HTR-8/SVneo (cell line): ENCODE measurements at regions not wholly inside any gene's neighbourhood (a gene's known extent, or its start where the extent isn't known, plus 50 kb on each side); places are given as distances from the start of the nearest gene placed in this dataset.

Experiments used
- DNase-seq: peaks from one replicate; pipeline ENCODE4 v3.0.0; 2011; ENCODE audit warnings: low spot score, mixed read lengths; ENCODE audit not compliant: insufficient read length
- FAIRE-seq: peaks from 2 replicates; lab custom pipeline; 2011; peaks lifted over from hg19 to GRCh38; lab: Jason Lieb, UNC

GRCh38 chr14:41418851-41419250 lies 187.8 kb upstream of the LRFN5 start:
- FAIRE-seq: no peak

GRCh38 chr14:41409806-41410205 lies 196.9 kb upstream of the LRFN5 start:
- no peak for FAIRE-seq

More at GRCh38 chr14:41418851-41419250, 187.8 kb upstream of the LRFN5 start:
- DNase-seq: no peak

GRCh38 chr14:41404126-41404525 lies 202.6 kb upstream of the LRFN5 start:
- FAIRE-seq: no peak

More at GRCh38 chr14:41409806-41410205, 196.9 kb upstream of the LRFN5 start:
- DNase-seq: no peak

GRCh38 chr14:41403360-41403759 lies 203.3 kb upstream of the LRFN5 start:
- FAIRE-seq: no peak
- no peak for DNase-seq

More at GRCh38 chr14:41404126-41404525, 202.6 kb upstream of the LRFN5 start:
- DNase-seq: no peak

- DNase-seq (no peak), FAIRE-seq (no peak)
Measured at GRCh38 chr14:41397926-41398325, 208.8 kb upstream of the LRFN5 start.

GRCh38 chr14:41393512-41393911 lies 213.2 kb upstream of the LRFN5 start:
- no peak for DNase-seq
- FAIRE-seq: no peak

- DNase-seq: no peak
- no peak for FAIRE-seq
Measured at GRCh38 chr14:41392226-41392625, 214.4 kb upstream of the LRFN5 start.

- no peak for DNase-seq
- no peak for FAIRE-seq
Measured at GRCh38 chr14:41389355-41389754, 217.3 kb upstream of the LRFN5 start.

- DNase-seq (no peak), FAIRE-seq (no peak)
Measured at GRCh38 chr14:41385797-41386196, 220.9 kb upstream of the LRFN5 start.

GRCh38 chr14:41380017-41380416 lies 226.7 kb upstream of the LRFN5 start:
- DNase-seq (no peak), FAIRE-seq (no peak)

- FAIRE-seq (no peak), DNase-seq (no peak)
Measured at GRCh38 chr14:41378526-41378925, 228.2 kb upstream of the LRFN5 start.

GRCh38 chr14:41377932-41378331 lies 228.7 kb upstream of the LRFN5 start:
- no peak for DNase-seq
- no peak for FAIRE-seq

GRCh38 chr14:41374092-41374491 lies 232.6 kb upstream of the LRFN5 start:
- no peak for DNase-seq
- no peak for FAIRE-seq

GRCh38 chr14:41362139-41362538 lies 244.5 kb upstream of the LRFN5 start:
- DNase-seq: no peak
- FAIRE-seq: no peak

- FAIRE-seq: no peak
Measured at GRCh38 chr14:41360126-41360525, 246.6 kb upstream of the LRFN5 start.

GRCh38 chr14:41355866-41356265 lies 250.8 kb upstream of the LRFN5 start:
- DNase-seq (no peak), FAIRE-seq (no peak)

More at GRCh38 chr14:41360126-41360525, 246.6 kb upstream of the LRFN5 start:
- DNase-seq: no peak

- FAIRE-seq: no peak
- no peak for DNase-seq
Measured at GRCh38 chr14:41350476-41350875, 256.2 kb upstream of the LRFN5 start.

GRCh38 chr14:41349289-41349910 lies 257.3 kb upstream of the LRFN5 start:
- no peak for FAIRE-seq
- no peak for DNase-seq

GRCh38 chr14:41343857-41344256 lies 262.8 kb upstream of the LRFN5 start:
- FAIRE-seq: no peak
- DNase-seq: no peak

- FAIRE-seq (no peak), DNase-seq (no peak)
Measured at GRCh38 chr14:41313196-41313595, 293.5 kb upstream of the LRFN5 start.

- no peak for DNase-seq
- no peak for FAIRE-seq
Measured at GRCh38 chr14:41303506-41303905, 303.2 kb upstream of the LRFN5 start.

- DNase-seq (no peak), FAIRE-seq (no peak)
Measured at GRCh38 chr14:41302776-41303175, 303.9 kb upstream of the LRFN5 start.
